GM23338 (cell line): ENCODE measurements at regions not wholly inside any gene's neighbourhood (a gene's known extent, or its start where the extent isn't known, plus 50 kb on each side); places are given as distances from the start of the nearest gene placed in this dataset.

ENCODE experiments used
- CTCF ChIP-seq, 2 experiments: fragments of 200-600 bp in 1 of 2; sonication (generic) in 1 of 2; conservative IDR thresholded peaks; 2 replicates each; pipeline versions ENCODE4 v1.5.1 to v1.6.1; 2016 to 2017; ENCODE audit warnings: antibody characterized with exemption in 2 of 2, low read depth in 2 of 2, mild to moderate bottlenecking in 2 of 2, moderate library complexity in 1 of 2
- JUNB ChIP-seq: IDR thresholded peaks from one replicate; pipeline ENCODE4 v1.6.1; 2016; ENCODE audit warnings: antibody characterized with exemption; ENCODE audit not compliant: unreplicated experiment
- POLR2AphosphoS5 ChIP-seq: IDR thresholded peaks from 2 replicates; pipeline ENCODE4 v1.6.1; 2016; ENCODE audit warnings: antibody characterized with exemption, low read depth
- REST ChIP-seq: IDR thresholded peaks from one replicate; pipeline ENCODE4 v1.6.1; 2018; ENCODE audit warnings: antibody characterized with exemption; ENCODE audit not compliant: unreplicated experiment
- STAT1 ChIP-seq: IDR thresholded peaks from one replicate; pipeline ENCODE4 v1.6.1; 2016; ENCODE audit warnings: antibody characterized with exemption; ENCODE audit not compliant: unreplicated experiment
- ZNF331 ChIP-seq: fragments of 250-450 bp; sonication (Bioruptor Pico); IDR thresholded peaks from 2 replicates; pipeline ENCODE4 v1.5.0; 2020; ENCODE audit warnings: low read depth, mild to moderate bottlenecking, moderate library complexity

- TF ChIP-seq CTCF (conservative IDR thresholded peaks at IDR 0.05; ENCODE audit: low read depth in 2 of 2), result no peak
- TF ChIP-seq STAT1, result no peak
- no peak for TF ChIP-seq ZNF331 (CRISPR knock-in tag)
- TF ChIP-seq REST, result no peak
- no peak for TF ChIP-seq JUNB
- no peak for TF ChIP-seq POLR2AphosphoS5
These were observed 126.9 kb downstream of the MATN1 start for GRCh38 chr1:30596470-30596869.
